BE2C (cell line): ENCODE measurements at regions not wholly inside any gene's neighbourhood (a gene's known extent, or its start where the extent isn't known, plus 50 kb on each side); places are given as distances from the start of the nearest gene placed in this dataset.

Experiments
- DNase-seq: peaks from one replicate; pipeline ENCODE4 v3.0.0-alpha.2; 2020
- H3K27me3 ChIP-seq: fragments of 250-450 bp; sonication (Bioruptor Pico); 2 replicates; pipeline ENCODE4 v1.5.1; 2020; ENCODE audit warnings: mild to moderate bottlenecking
- H3K36me3 ChIP-seq: fragments of 250-450 bp; sonication (Bioruptor Pico); 2 replicates; pipeline ENCODE4 v1.5.1; 2020; ENCODE audit warnings: mild to moderate bottlenecking
- H3K4me1 ChIP-seq: fragments of 250-450 bp; sonication (Bioruptor Pico); 2 replicates; pipeline ENCODE4 v1.5.1; 2020
- H3K4me3 ChIP-seq: 2 replicates; pipeline ENCODE4 v1.5.1; 2011; ENCODE audit warnings: low read depth, low read length
- H3K9me3 ChIP-seq: fragments of 250-450 bp; sonication (Bioruptor Pico); 2 replicates; pipeline ENCODE4 v1.5.1; 2020
- CTCF ChIP-seq: IDR thresholded peaks from 2 replicates; pipeline ENCODE4 v1.5.1; 2012; ENCODE audit warnings: mild to moderate bottlenecking, low read depth, low read length

GRCh38 chr14:84432676-84433075, 1097.3 kb upstream of the FLRT2 start:
- no peaks in the 10 kb centered on the region for H3K9me3 ChIP-seq

GRCh38 chr14:84433961-84434360, 1096.0 kb upstream of the FLRT2 start:
- Histone ChIP-seq H3K9me3 (no peaks in the 10 kb centered on the region), H3K4me3 (no peak overlapping the region), H3K36me3 (no peaks in the 10 kb centered on the region), H3K4me1 (no peaks in the 10 kb centered on the region), H3K27me3 (no peaks in the 10 kb centered on the region)
- DNase-seq, result no peak
- TF ChIP-seq CTCF, result no peak

More at GRCh38 chr14:84432676-84433075, 1097.3 kb upstream of the FLRT2 start:
- H3K4me3 ChIP-seq, result no peak overlapping the region
- no peaks in the 10 kb centered on the region for H3K36me3 ChIP-seq
- DNase-seq, result no peak
- no peak for TF ChIP-seq CTCF
- H3K27me3 ChIP-seq, result no peaks in the 10 kb centered on the region
- H3K4me1 ChIP-seq, result no peaks in the 10 kb centered on the region

GRCh38 chr14:84435820-84436324, 1094.1 kb upstream of the FLRT2 start:
- H3K36me3 ChIP-seq, result no peaks in the 10 kb centered on the region
- H3K27me3 ChIP-seq, result no peaks in the 10 kb centered on the region
- no peaks in the 10 kb centered on the region for H3K4me1 ChIP-seq
- no peak for TF ChIP-seq CTCF
- no peak for DNase-seq
- H3K9me3 ChIP-seq, result no peaks in the 10 kb centered on the region
- H3K4me3 ChIP-seq, result no peak overlapping the region

GRCh38 chr14:84436528-84436927, 1093.4 kb upstream of the FLRT2 start:
- Histone ChIP-seq H3K4me3 (no peak overlapping the region), H3K4me1 (no peaks in the 10 kb centered on the region), H3K27me3 (no peaks in the 10 kb centered on the region), H3K36me3 (no peaks in the 10 kb centered on the region), H3K9me3 (no peaks in the 10 kb centered on the region)
- TF ChIP-seq CTCF, result no peak
- DNase-seq, result no peak

- H3K36me3 ChIP-seq, result no peaks in the 10 kb centered on the region
- no peaks in the 10 kb centered on the region for H3K4me1 ChIP-seq
- no peak for DNase-seq
- no peak overlapping the region for H3K4me3 ChIP-seq
- H3K27me3 ChIP-seq, result no peaks in the 10 kb centered on the region
- TF ChIP-seq CTCF, result no peak
- no peaks in the 10 kb centered on the region for H3K9me3 ChIP-seq
Measured at GRCh38 chr14:84442521-84442920, 1087.4 kb upstream of the FLRT2 start.

- DNase-seq, result no peak
- no peaks in the 10 kb centered on the region for H3K27me3 ChIP-seq
- H3K36me3 ChIP-seq, result no peaks in the 10 kb centered on the region
- no peaks in the 10 kb centered on the region for H3K9me3 ChIP-seq
- no peak overlapping the region for H3K4me3 ChIP-seq
- TF ChIP-seq CTCF, result no peak
- H3K4me1 ChIP-seq, result no peaks in the 10 kb centered on the region
Measured at GRCh38 chr14:84445486-84445885, 1084.5 kb upstream of the FLRT2 start.
